ENCODE measurements at regions not wholly inside any gene's neighbourhood (a gene's known extent, or its start where the extent isn't known, plus 50 kb on each side); places are given as distances from the start of the nearest gene placed in this dataset.

DNA sequence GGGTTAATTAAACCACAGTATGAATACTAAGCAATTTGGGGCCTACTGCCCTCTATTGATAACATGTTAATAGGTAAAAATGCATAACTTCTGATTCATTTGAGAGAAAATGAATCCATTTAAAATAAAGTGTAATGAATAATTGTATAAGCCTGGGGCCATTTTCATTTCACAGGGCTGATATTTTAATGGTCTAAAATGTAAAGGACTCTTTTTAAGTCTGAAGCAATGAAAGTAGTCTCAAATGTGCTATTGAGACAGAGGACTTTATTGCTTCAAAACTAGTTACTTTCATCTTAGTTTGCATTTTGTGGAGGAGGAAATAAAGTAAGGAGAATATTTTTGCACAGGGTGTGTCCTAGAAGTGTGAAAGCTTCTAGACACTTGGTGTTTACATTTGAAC lies 155.4 kb downstream of the TLR5 start:
- DNase-seq (ENCODE audit: low read depth): no peak
- TF ChIP-seq, protein P1, sequence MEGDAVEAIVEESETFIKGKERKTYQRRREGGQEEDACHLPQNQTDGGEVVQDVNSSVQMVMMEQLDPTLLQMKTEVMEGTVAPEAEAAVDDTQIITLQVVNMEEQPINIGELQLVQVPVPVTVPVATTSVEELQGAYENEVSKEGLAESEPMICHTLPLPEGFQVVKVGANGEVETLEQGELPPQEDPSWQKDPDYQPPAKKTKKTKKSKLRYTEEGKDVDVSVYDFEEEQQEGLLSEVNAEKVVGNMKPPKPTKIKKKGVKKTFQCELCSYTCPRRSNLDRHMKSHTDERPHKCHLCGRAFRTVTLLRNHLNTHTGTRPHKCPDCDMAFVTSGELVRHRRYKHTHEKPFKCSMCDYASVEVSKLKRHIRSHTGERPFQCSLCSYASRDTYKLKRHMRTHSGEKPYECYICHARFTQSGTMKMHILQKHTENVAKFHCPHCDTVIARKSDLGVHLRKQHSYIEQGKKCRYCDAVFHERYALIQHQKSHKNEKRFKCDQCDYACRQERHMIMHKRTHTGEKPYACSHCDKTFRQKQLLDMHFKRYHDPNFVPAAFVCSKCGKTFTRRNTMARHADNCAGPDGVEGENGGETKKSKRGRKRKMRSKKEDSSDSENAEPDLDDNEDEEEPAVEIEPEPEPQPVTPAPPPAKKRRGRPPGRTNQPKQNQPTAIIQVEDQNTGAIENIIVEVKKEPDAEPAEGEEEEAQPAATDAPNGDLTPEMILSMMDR (IDR thresholded peaks at IDR 0.05; ENCODE audit: control insufficient read depth, extremely low read depth, insufficient read depth): peak; percentile 24; the same call in 1 of the 2 replicates
- H3K4me3 ChIP-seq (ENCODE audit: low read depth, low read length): no peak overlapping the region

DNA sequence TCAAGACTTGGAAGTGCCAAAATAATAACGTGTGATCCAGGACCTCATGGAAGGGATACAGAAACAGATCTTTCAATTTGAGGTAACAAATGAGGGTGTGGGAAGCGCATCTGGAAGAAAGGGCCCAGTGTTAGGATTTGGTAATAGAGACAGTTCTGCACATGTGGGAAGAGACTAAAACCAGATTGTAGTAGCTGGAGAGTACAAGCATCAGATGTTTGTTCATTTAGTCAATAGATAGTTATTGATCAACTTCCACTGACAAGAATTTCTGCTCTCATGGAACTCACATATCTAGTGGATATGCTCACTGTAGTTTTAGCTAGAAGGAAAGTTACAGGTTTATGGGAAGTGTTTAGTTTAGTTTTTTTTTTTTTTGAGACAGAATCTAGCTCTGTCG lies 153.6 kb downstream of the TLR5 start:
- no peak for DNase-seq (ENCODE audit: low read depth)
- no peak overlapping the region for H3K4me3 ChIP-seq (ENCODE audit: low read depth, low read length)
- TF ChIP-seq, protein P1 (IDR thresholded peaks at IDR 0.05; ENCODE audit: control insufficient read depth, extremely low read depth, insufficient read depth): no peak

DNA sequence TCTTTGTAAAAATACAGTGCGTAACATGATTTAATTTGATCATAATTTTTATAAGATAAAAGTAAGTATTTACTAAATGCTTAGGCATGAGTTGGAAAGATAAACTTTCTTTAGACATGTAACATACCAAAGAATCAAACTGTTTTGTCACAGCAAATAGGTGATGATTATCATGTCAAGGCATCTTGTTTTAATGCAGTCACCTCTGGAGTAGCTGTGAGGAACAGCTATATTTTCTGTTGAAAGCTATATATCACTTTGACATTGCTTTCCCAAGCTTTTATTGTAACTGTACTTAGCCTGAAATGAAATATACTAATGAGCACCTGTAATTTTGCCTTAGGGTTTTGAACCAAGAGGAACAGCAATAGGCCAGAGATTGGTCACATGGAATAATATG lies 151.9 kb downstream of the TLR5 start:
- TF ChIP-seq, protein P1 (IDR thresholded peaks at IDR 0.05; ENCODE audit: control insufficient read depth, extremely low read depth, insufficient read depth): no peak
- no peak for DNase-seq (ENCODE audit: low read depth)
- no peak overlapping the region for H3K4me3 ChIP-seq (ENCODE audit: low read depth, low read length)

DNA sequence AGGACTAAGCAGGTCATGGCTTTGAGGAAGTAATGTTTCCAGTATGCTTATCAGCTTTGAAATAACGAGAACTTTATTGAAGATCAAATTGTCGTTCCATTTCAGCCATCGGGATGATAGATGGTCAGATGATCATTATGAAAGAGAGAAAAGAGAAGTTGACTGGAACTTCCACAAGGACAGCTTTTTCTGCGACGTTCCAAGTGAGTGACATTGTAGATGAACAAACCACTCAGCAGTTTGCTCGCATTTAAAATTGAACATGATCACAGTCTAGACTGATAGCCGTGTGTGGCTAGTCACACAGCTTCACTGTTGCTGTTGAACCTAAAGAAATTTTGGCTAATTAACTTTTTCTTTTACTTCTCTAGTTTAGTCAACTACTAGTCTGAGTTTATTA lies 151.1 kb downstream of the TLR5 start:
- DNase-seq (ENCODE audit: low read depth): no peak
- H3K4me3 ChIP-seq (ENCODE audit: low read depth, low read length): no peak overlapping the region
- TF ChIP-seq, protein P1 (IDR thresholded peaks at IDR 0.05; ENCODE audit: control insufficient read depth, extremely low read depth, insufficient read depth): no peak

DNA sequence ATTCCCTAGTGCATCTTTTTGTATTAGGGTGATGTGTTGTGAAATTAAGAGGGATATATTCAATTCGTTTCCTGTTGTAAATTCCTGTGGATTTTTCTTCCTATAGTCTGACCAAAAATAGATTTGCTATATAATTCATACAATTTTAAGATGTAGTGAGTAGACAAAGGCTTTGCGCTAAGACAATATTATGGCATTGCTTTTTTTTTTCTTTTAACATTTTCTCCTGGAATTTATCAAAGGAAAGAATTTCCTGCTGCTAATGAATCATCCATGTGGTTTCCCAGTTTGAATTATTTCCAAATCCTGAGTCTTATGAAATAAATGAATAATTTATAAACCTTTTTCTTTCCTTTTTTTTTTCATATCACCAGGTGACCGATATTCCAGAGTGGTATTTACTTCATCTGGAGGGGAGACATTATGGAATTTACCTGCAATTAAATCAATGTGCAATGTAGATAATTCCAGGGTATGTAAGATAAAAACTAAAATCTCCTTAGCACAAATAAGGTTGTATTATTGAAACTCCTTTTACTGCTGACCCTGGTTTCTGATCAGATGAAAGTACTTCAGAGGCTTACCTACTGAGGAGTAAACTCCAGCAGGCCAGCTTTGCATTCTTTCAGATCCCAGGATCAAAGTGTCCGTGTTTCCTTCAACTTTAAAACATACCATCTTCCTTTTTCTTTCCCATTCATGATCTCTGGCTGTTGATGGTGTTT lies 148.4 kb downstream of the TLR5 start:
- DNase-seq (ENCODE audit: low read depth): no peak
- TF ChIP-seq, protein P1 (IDR thresholded peaks at IDR 0.05; ENCODE audit: control insufficient read depth, extremely low read depth, insufficient read depth): no peak

DNA sequence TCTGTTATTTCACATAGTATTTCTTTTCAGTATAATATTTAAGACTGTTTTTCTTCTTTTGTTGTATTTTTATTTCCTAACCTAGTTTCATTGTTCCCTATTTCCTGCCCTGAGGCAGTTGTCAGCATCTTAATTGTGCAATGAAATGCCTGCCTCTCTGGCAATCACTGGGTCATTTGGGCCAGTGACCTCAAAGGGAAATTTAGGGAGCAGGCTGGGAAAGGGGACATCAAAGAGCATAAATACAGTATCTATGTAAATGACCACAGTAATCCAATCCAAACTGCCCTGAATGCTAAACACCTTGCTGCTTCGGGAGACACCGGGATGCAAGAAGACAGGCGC lies 147.8 kb downstream of the TLR5 start:
- TF ChIP-seq, protein P1 (IDR thresholded peaks at IDR 0.05; ENCODE audit: control insufficient read depth, extremely low read depth, insufficient read depth): no peak
- no peak overlapping the region for H3K4me3 ChIP-seq (ENCODE audit: low read depth, low read length)
- no peak for DNase-seq (ENCODE audit: low read depth)

More for the DNA sequence above, 148.4 kb downstream of the TLR5 start:
- H3K4me3 ChIP-seq (ENCODE audit: low read depth, low read length): no peak overlapping the region
